ENCODE measurements at regions not wholly inside any gene's neighbourhood (a gene's known extent, or its start where the extent isn't known, plus 50 kb on each side); places are given as distances from the start of the nearest gene placed in this dataset.

GRCh38 chr18:70415823-70416488 lies 127.1 kb downstream of the SOCS6 start:
- Histone ChIP-seq H4K20me1 (ENCODE audit: low read depth) (no peaks in the 10 kb centered on the region), H3K79me2 (ENCODE audit: low read depth) (no peaks in the 10 kb centered on the region), H3K9ac (no peak overlapping the region), H3K27ac (no peak overlapping the region), H3K9me3 (ENCODE audit: low read depth) (no peaks in the 10 kb centered on the region), H3F3A (ENCODE audit: low read depth) (no peaks in the 10 kb centered on the region), H3K4me2 (no peak overlapping the region), H3K4me3 (no peak overlapping the region), H3K27me3 (no peaks in the 10 kb centered on the region), H3K36me3 (no peaks in the 10 kb centered on the region), H2AFZ (replicated peaks) (no peak overlapping the region), H3K4me1 (no peaks in the 10 kb centered on the region)
- Mint-ChIP-seq H3K4me1 (no peaks in the 10 kb centered on the region), H3K27me3 (ENCODE audit: insufficient read depth, low read depth) (no peaks in the 10 kb centered on the region), H3K36me3 (no peaks in the 10 kb centered on the region), H3K27ac (no peak overlapping the region), H3K4me3 (no peak overlapping the region), H3K9me3 (no peaks in the 10 kb centered on the region)
- no peak for DNase-seq (ENCODE audit: low spot score)
- TF ChIP-seq CTCF (IDR thresholded peaks at IDR 0.05): no peak
- TF ChIP-seq EZH2phosphoT487 (IDR thresholded peaks at IDR 0.05): no peak
- no peak for TF ChIP-seq EZH2 (IDR thresholded peaks at IDR 0.05)

GRCh38 chr18:70414315-70414900 lies 125.6 kb downstream of the SOCS6 start:
- Histone ChIP-seq H3K9me3 (ENCODE audit: low read depth) (no peaks in the 10 kb centered on the region), H3K4me2 (no peak overlapping the region), H3K27me3 (no peaks in the 10 kb centered on the region), H4K20me1 (ENCODE audit: low read depth) (no peaks in the 10 kb centered on the region), H3K36me3 (no peaks in the 10 kb centered on the region), H3K79me2 (ENCODE audit: low read depth) (no peaks in the 10 kb centered on the region), H3K9ac (no peak overlapping the region), H3K4me1 (no peaks in the 10 kb centered on the region), H2AFZ (replicated peaks) (no peak overlapping the region), H3K4me3 (no peak overlapping the region), H3F3A (ENCODE audit: low read depth) (no peaks in the 10 kb centered on the region), H3K27ac (no peak overlapping the region)
- H3K36me3 Mint-ChIP-seq: no peaks in the 10 kb centered on the region
- no peak overlapping the region for H3K27ac Mint-ChIP-seq
- TF ChIP-seq CTCF (IDR thresholded peaks at IDR 0.05): no peak
- TF ChIP-seq EZH2phosphoT487 (IDR thresholded peaks at IDR 0.05): no peak
- TF ChIP-seq EZH2 (IDR thresholded peaks at IDR 0.05): no peak
- no peaks in the 10 kb centered on the region for H3K9me3 Mint-ChIP-seq
- no peaks in the 10 kb centered on the region for H3K4me1 Mint-ChIP-seq
- no peak for DNase-seq (ENCODE audit: low spot score)
- no peaks in the 10 kb centered on the region for H3K27me3 Mint-ChIP-seq (ENCODE audit: insufficient read depth, low read depth)
- no peak overlapping the region for H3K4me3 Mint-ChIP-seq

- Histone ChIP-seq H3K4me3 (no peak overlapping the region), H3K27me3 (no peaks in the 10 kb centered on the region), H4K20me1 (ENCODE audit: low read depth) (no peaks in the 10 kb centered on the region), H3K9me3 (ENCODE audit: low read depth) (no peaks in the 10 kb centered on the region), H3K27ac (no peak overlapping the region), H2AFZ (replicated peaks) (no peak overlapping the region), H3K4me1 (no peaks in the 10 kb centered on the region), H3K4me2 (no peak overlapping the region), H3F3A (ENCODE audit: low read depth) (no peaks in the 10 kb centered on the region), H3K79me2 (ENCODE audit: low read depth) (no peaks in the 10 kb centered on the region), H3K36me3 (no peaks in the 10 kb centered on the region), H3K9ac (no peak overlapping the region)
- Mint-ChIP-seq H3K27me3 (ENCODE audit: insufficient read depth, low read depth) (no peaks in the 10 kb centered on the region), H3K36me3 (no peaks in the 10 kb centered on the region), H3K27ac (no peak overlapping the region), H3K4me3 (no peak overlapping the region), H3K4me1 (no peaks in the 10 kb centered on the region), H3K9me3 (no peaks in the 10 kb centered on the region)
- DNase-seq (ENCODE audit: low spot score): no peak
- TF ChIP-seq EZH2 (IDR thresholded peaks at IDR 0.05) (no peak), EZH2phosphoT487 (IDR thresholded peaks at IDR 0.05) (no peak), CTCF (IDR thresholded peaks at IDR 0.05) (no peak)
Measured at GRCh38 chr18:70413455-70413854, 124.6 kb downstream of the SOCS6 start.
